ENCODE measurements at regions not wholly inside any gene's neighbourhood (a gene's known extent, or its start where the extent isn't known, plus 50 kb on each side); places are given as distances from the start of the nearest gene placed in this dataset.

GRCh38 chr17:13421581-13422130 lies 180.1 kb downstream of the HS3ST3A1 start:
- no peak for TF ChIP-seq CTCF (conservative IDR thresholded peaks at IDR 0.05; ENCODE audit: low read depth in 2 of 2)
- no peak for TF ChIP-seq POLR2AphosphoS5 (IDR thresholded peaks at IDR 0.05; ENCODE audit: low read depth)
